HEK293 (cell line): ENCODE measurements at regions not wholly inside any gene's neighbourhood (a gene's known extent, or its start where the extent isn't known, plus 50 kb on each side); places are given as distances from the start of the nearest gene placed in this dataset.

ENCODE experiments used
- ATF2 ChIP-seq: fragments of 450-650 bp; formaldehyde crosslinking; IDR thresholded peaks from 2 replicates; pipeline ENCODE4 v1.5.1; 2016; ENCODE audit warnings: missing biosample characterization, missing genetic modification characterization, low read depth
- CTCF ChIP-seq: fragments of 450-650 bp; formaldehyde crosslinking; IDR thresholded peaks from 2 replicates; pipeline ENCODE4 v1.5.1; 2016; ENCODE audit warnings: missing biosample characterization, missing genetic modification characterization
- GLI4 ChIP-seq: fragments of 450-650 bp; formaldehyde crosslinking; IDR thresholded peaks from 2 replicates; pipeline ENCODE4 v1.5.1; 2016; ENCODE audit warnings: missing biosample characterization, missing genetic modification characterization
- PRDM10 ChIP-seq: fragments of 450-650 bp; formaldehyde crosslinking; IDR thresholded peaks from 2 replicates; pipeline ENCODE4 v1.5.1; 2016; ENCODE audit warnings: missing biosample characterization, missing genetic modification characterization
- REST ChIP-seq: fragments of 450-650 bp; formaldehyde crosslinking; IDR thresholded peaks from 2 replicates; pipeline ENCODE4 v1.5.1; 2016; ENCODE audit warnings: missing biosample characterization, missing genetic modification characterization
- YY1 ChIP-seq: fragments of 450-650 bp; formaldehyde crosslinking; IDR thresholded peaks from 2 replicates; pipeline ENCODE4 v1.5.1; 2018; ENCODE audit warnings: missing biosample characterization, missing genetic modification characterization
- ZBTB44 ChIP-seq: fragments of 450-650 bp; IDR thresholded peaks from 2 replicates; pipeline ENCODE4 v1.5.1; 2018; ENCODE audit warnings: missing biosample characterization, mild to moderate bottlenecking, missing genetic modification characterization
- ZNF18 ChIP-seq: fragments of 450-650 bp; formaldehyde crosslinking; IDR thresholded peaks from 2 replicates; pipeline ENCODE4 v1.5.1; 2016; ENCODE audit warnings: missing biosample characterization, missing genetic modification characterization
- ZNF2 ChIP-seq: fragments of 450-650 bp; formaldehyde crosslinking; IDR thresholded peaks from 2 replicates; pipeline ENCODE4 v1.5.1; 2016; ENCODE audit warnings: missing biosample characterization, missing genetic modification characterization
- ZNF274 ChIP-seq, 2 experiments: fragments of 200-500 bp in 1 of 2; fragments of 450-650 bp in 1 of 2; sonication (Bioruptor generic) in 1 of 2; formaldehyde crosslinking in 1 of 2; IDR thresholded peaks; 2 replicates each; pipeline versions ENCODE4 v1.5.1 to v1.6.1; 2014 to 2016; ENCODE audit warnings: borderline replicate concordance in 1 of 2, inconsistent platforms in 1 of 2, low read length in 1 of 2, missing biosample characterization in 1 of 2, missing genetic modification characterization in 1 of 2
- ZNF292 ChIP-seq: fragments of 450-650 bp; formaldehyde crosslinking; IDR thresholded peaks from 2 replicates; pipeline ENCODE4 v1.5.1; 2016; ENCODE audit warnings: low read depth, missing biosample characterization, missing genetic modification characterization, borderline replicate concordance
- ZNF341 ChIP-seq: fragments of 450-650 bp; formaldehyde crosslinking; IDR thresholded peaks from 2 replicates; pipeline ENCODE4; 2016; ENCODE audit warnings: low read depth, missing biosample characterization, missing genetic modification characterization
- ZNF626 ChIP-seq: fragments of 450-650 bp; sonication (Bioruptor Pico); formaldehyde crosslinking; IDR thresholded peaks from 2 replicates; pipeline ENCODE4 v1.5.1; 2018; ENCODE audit warnings: missing biosample characterization, missing genetic modification characterization, inconsistent platforms
- ZNF670 ChIP-seq: fragments of 450-650 bp; formaldehyde crosslinking; IDR thresholded peaks from 2 replicates; pipeline ENCODE4 v1.5.1; 2016; ENCODE audit warnings: missing biosample characterization, missing genetic modification characterization, low read depth

GRCh38 chr1:47618222-47618720, 180.4 kb downstream of the FOXD2 start:
- TF ChIP-seq CTCF (no peak), REST (no peak), ZBTB44 (no peak), PRDM10 (tag by site-specific recombination) (no peak), ZNF274 (IDR thresholded peaks at IDR 0.05; ENCODE audit: low read length) (no peak), ZNF274 (tag by site-specific recombination; IDR thresholded peaks at IDR 0.05; ENCODE audit: borderline replicate concordance) (no peak), ZNF341 (no peak), ZNF292 (tag by site-specific recombination) (no peak), GLI4 (tag by site-specific recombination) (no peak), ZNF626 (tag by site-specific recombination) (no peak), ZNF2 (no peak), ZNF670 (tag by site-specific recombination) (no peak), ZNF18 (no peak), ATF2 (no peak), YY1 (no peak)
